Germinal center (tissue), 1 donor: ENCODE measurements at regions not wholly inside any gene's neighbourhood (a gene's known extent, or its start where the extent isn't known, plus 50 kb on each side); places are given as distances from the start of the nearest gene placed in this dataset.
"Not testable (repeated sequence)": the region's sequence is repeated elsewhere in the genome, so short reads cannot be mapped to it uniquely, and the experiment has no call there.

ENCODE experiments used
- DNase-seq: peaks from one replicate; pipeline ENCODE4 v3.0.0; 2012; ENCODE audit warnings: mixed read lengths, low spot score

GRCh38 chr4:154982187-154983047, 201.3 kb downstream of the RBM46 start:
- DNase-seq: peak; percentile 20

- DNase-seq: no peak
These were observed 202.6 kb downstream of the RBM46 start for GRCh38 chr4:154983714-154984113.

- no peak for DNase-seq
These were observed 203.1 kb downstream of the RBM46 start for GRCh38 chr4:154984148-154984547.

- no peak for DNase-seq
These were observed 203.5 kb downstream of the RBM46 start for GRCh38 chr4:154984616-154985015.

GRCh38 chr4:154985673-154986072, 204.6 kb downstream of the RBM46 start:
- DNase-seq: no peak

GRCh38 chr4:154988511-154988910, 207.4 kb downstream of the RBM46 start:
- no peak for DNase-seq

GRCh38 chr4:154989511-154989910, 208.4 kb downstream of the RBM46 start:
- DNase-seq: no peak

- DNase-seq: not testable (repeated sequence)
These were observed 210.6 kb upstream of the NPY2R start for GRCh38 chr4:154997866-154998265.

- DNase-seq: no peak
These were observed 210.2 kb upstream of the NPY2R start for GRCh38 chr4:154998284-154998683.

GRCh38 chr4:154998773-154999172, 209.7 kb upstream of the NPY2R start:
- no peak for DNase-seq

GRCh38 chr4:154999950-155000578, 208.4 kb upstream of the NPY2R start:
- no peak for DNase-seq

- no peak for DNase-seq
These were observed 207.2 kb upstream of the NPY2R start for GRCh38 chr4:155001251-155001650.

GRCh38 chr4:155005395-155006090, 202.9 kb upstream of the NPY2R start:
- no peak for DNase-seq

GRCh38 chr4:155007660-155008176, 200.7 kb upstream of the NPY2R start:
- no peak for DNase-seq

- DNase-seq: no peak
These were observed 200.0 kb upstream of the NPY2R start for GRCh38 chr4:155008389-155008788.

GRCh38 chr4:155009288-155009687, 199.1 kb upstream of the NPY2R start:
- no peak for DNase-seq

- no peak for DNase-seq
These were observed 198.1 kb upstream of the NPY2R start for GRCh38 chr4:155010376-155010775.

GRCh38 chr4:155011163-155011780, 197.2 kb upstream of the NPY2R start:
- DNase-seq: no peak

- no peak for DNase-seq
These were observed 196.0 kb upstream of the NPY2R start for GRCh38 chr4:155012469-155012868.

GRCh38 chr4:155017426-155017825, 191.0 kb upstream of the NPY2R start:
- no peak for DNase-seq

- peak; percentile 6 for DNase-seq
These were observed 182.5 kb upstream of the NPY2R start for GRCh38 chr4:155025762-155026457.

- no peak for DNase-seq
These were observed 181.7 kb upstream of the NPY2R start for GRCh38 chr4:155026715-155027114.
